HEK293T (cell line): ENCODE measurements at regions not wholly inside any gene's neighbourhood (a gene's known extent, or its start where the extent isn't known, plus 50 kb on each side); places are given as distances from the start of the nearest gene placed in this dataset.

Experiments
- CTCF ChIA-PET: fragments of 350-600 bp; formaldehyde crosslinking; extraction: SDS; loops from one replicate; lab custom pipeline; 2021; ENCODE audit warnings: antibody characterized with exemption, inconsistent platforms; lab: Yijun Ruan, JAX
- POLR2A ChIA-PET: fragments of 350-600 bp; formaldehyde crosslinking; extraction: SDS; loops from one replicate; lab custom pipeline; 2020; ENCODE audit warnings: antibody characterized with exemption, inconsistent platforms; lab: Yijun Ruan, JAX
- DNase-seq: peaks from one replicate; pipeline ENCODE4 v3.0.0; 2012; ENCODE audit warnings: mixed read lengths; ENCODE audit errors: extremely low spot score
- ARNT ChIP-seq: fragments of 450-650 bp; IDR thresholded peaks from 2 replicates; pipeline ENCODE4 v1.6.1; 2017; ENCODE audit warnings: mild to moderate bottlenecking
- BHLHE40 ChIP-seq: fragments of 450-650 bp; IDR thresholded peaks from 2 replicates; pipeline ENCODE4 v1.6.1; 2016; ENCODE audit warnings: mild to moderate bottlenecking, moderate library complexity, borderline replicate concordance
- CTBP1 ChIP-seq: fragments of 450-650 bp; IDR thresholded peaks from 2 replicates; pipeline ENCODE4 v1.6.1; 2016; ENCODE audit warnings: borderline replicate concordance
- ELF4 ChIP-seq: fragments of 450-650 bp; IDR thresholded peaks from 2 replicates; pipeline ENCODE4 v1.6.1; 2017; ENCODE audit warnings: antibody characterized with exemption
- FOXA1 ChIP-seq: fragments of 450-650 bp; IDR thresholded peaks from 2 replicates; pipeline ENCODE4 v1.6.1; 2016; ENCODE audit warnings: mild to moderate bottlenecking
- FOXK2 ChIP-seq: fragments of 450-650 bp; IDR thresholded peaks from 2 replicates; pipeline ENCODE4 v1.6.1; 2016; ENCODE audit warnings: mild to moderate bottlenecking
- FOXM1 ChIP-seq: fragments of 450-650 bp; IDR thresholded peaks from 2 replicates; pipeline ENCODE4 v1.6.1; 2017; ENCODE audit warnings: mild to moderate bottlenecking, borderline replicate concordance
- HDGF ChIP-seq: fragments of 450-650 bp; IDR thresholded peaks from 2 replicates; pipeline ENCODE4 v1.6.1; 2017; ENCODE audit warnings: antibody characterized with exemption, borderline replicate concordance
- L3MBTL2 ChIP-seq: fragments of 450-650 bp; conservative IDR thresholded peaks from 2 replicates; pipeline ENCODE4 v1.6.1; 2016; ENCODE audit warnings: mild to moderate bottlenecking
- LEF1 ChIP-seq: fragments of 450-650 bp; IDR thresholded peaks from 2 replicates; pipeline ENCODE4 v1.6.1; 2017; ENCODE audit warnings: mild to moderate bottlenecking, borderline replicate concordance
- NFRKB ChIP-seq: fragments of 450-650 bp; IDR thresholded peaks from 2 replicates; pipeline ENCODE4 v1.6.1; 2016; ENCODE audit warnings: mild to moderate bottlenecking, moderate library complexity
- SP1 ChIP-seq: fragments of 450-650 bp; IDR thresholded peaks from 2 replicates; pipeline ENCODE4 v1.6.1; 2017
- SUZ12 ChIP-seq: fragments of 450-650 bp; IDR thresholded peaks from 2 replicates; pipeline ENCODE4 v1.6.1; 2016; ENCODE audit warnings: mild to moderate bottlenecking
- TARDBP ChIP-seq: fragments of 450-650 bp; IDR thresholded peaks from 2 replicates; pipeline ENCODE4 v1.6.1; 2016
- ZNF384 ChIP-seq: fragments of 450-650 bp; IDR thresholded peaks from 2 replicates; pipeline ENCODE4 v1.6.1; 2016
- TF ChIP-seq, protein P1 (sequence below): fragments of 450-650 bp; IDR thresholded peaks from 2 replicates; pipeline ENCODE4 v1.6.1; 2016

DNA sequence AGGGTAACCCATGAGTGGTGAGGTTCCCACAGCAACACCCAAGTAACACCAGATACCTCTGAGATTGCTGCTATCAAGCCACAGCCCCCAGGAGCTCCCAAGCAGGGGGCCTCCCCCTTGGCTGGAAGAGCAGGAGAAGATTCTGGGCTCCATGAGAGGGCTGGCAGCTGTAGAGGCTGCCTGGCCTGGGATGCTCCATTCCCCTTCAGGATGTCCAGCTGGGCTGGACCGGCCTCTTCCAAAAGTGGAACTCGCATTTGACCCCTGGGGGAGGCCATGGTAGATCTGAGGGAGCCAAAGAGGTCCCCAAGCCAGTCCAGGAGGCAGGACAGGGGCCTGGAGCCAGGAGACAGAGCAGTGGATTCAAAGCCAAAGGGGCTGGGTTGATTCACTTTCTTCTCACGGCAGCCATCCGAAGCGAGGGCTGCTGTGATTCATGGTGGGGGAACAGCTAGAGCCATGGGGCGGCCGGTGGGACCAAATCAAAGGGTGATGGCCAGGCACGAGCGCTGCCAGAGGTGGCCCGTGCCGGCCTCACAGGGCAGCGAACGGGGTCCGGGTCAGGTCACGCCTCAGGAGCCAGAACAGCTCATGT, 95.3 kb upstream of the ID2 start:
- no peak for DNase-seq
- CTCF ChIA-PET, result no interaction called here
- POLR2A ChIA-PET, result interaction anchor here (2.8 kb wide), 1 partner anchor 95 kb away, joined by 14 read pairs; the partner anchor contains the start of gene ID2
- TF ChIP-seq HDGF, result no peak
- no peak for TF ChIP-seq FOXM1
- TF ChIP-seq ELF4, result no peak

DNA sequence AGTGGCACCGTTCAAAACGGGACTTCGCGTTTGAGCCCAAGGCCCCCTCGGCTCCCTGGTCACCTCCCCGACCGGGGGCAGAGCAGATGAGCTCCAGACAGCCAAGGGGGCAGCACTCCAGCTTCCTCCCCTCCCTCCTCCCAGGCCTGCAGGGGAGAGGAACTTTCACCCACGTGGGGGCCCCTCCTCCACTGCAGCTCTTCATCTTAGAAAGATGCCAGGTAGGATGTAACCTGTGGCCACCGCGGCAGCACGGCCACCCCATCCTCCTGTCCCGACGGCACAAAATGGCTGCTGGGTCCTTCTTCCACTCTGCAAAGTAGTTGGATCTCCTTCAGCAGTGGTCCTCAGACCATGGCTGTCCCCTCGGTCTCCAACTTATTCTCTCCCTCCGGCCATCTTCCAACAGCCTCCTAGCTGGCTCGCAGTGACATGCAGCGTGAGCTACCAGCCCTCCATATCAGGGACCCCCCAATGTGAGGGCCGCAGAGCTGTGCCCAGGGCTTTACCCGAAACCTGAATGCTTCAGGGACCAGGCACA, 94.5 kb upstream of the ID2 start:
- POLR2A ChIA-PET, result interaction anchor here (2.8 kb wide), 1 partner anchor 94 kb away, joined by 14 read pairs; the partner anchor contains the start of gene ID2
- CTCF ChIA-PET, result no interaction called here
- DNase-seq, result no peak
- TF ChIP-seq FOXM1, result no peak
- TF ChIP-seq SP1, result no peak
- TF ChIP-seq FOXK2, result no peak
- TF ChIP-seq ELF4, result no peak
- TF ChIP-seq, protein P1, sequence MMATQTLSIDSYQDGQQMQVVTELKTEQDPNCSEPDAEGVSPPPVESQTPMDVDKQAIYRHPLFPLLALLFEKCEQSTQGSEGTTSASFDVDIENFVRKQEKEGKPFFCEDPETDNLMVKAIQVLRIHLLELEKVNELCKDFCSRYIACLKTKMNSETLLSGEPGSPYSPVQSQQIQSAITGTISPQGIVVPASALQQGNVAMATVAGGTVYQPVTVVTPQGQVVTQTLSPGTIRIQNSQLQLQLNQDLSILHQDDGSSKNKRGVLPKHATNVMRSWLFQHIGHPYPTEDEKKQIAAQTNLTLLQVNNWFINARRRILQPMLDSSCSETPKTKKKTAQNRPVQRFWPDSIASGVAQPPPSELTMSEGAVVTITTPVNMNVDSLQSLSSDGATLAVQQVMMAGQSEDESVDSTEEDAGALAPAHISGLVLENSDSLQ, result no peak
- TF ChIP-seq L3MBTL2, result no peak
- TF ChIP-seq HDGF, result no peak
- no peak for TF ChIP-seq LEF1
- TF ChIP-seq ARNT, result no peak
- TF ChIP-seq CTBP1, result no peak
- no peak for TF ChIP-seq FOXA1
- no peak for TF ChIP-seq BHLHE40
- TF ChIP-seq SUZ12, result no peak
- TF ChIP-seq NFRKB, result no peak

DNA sequence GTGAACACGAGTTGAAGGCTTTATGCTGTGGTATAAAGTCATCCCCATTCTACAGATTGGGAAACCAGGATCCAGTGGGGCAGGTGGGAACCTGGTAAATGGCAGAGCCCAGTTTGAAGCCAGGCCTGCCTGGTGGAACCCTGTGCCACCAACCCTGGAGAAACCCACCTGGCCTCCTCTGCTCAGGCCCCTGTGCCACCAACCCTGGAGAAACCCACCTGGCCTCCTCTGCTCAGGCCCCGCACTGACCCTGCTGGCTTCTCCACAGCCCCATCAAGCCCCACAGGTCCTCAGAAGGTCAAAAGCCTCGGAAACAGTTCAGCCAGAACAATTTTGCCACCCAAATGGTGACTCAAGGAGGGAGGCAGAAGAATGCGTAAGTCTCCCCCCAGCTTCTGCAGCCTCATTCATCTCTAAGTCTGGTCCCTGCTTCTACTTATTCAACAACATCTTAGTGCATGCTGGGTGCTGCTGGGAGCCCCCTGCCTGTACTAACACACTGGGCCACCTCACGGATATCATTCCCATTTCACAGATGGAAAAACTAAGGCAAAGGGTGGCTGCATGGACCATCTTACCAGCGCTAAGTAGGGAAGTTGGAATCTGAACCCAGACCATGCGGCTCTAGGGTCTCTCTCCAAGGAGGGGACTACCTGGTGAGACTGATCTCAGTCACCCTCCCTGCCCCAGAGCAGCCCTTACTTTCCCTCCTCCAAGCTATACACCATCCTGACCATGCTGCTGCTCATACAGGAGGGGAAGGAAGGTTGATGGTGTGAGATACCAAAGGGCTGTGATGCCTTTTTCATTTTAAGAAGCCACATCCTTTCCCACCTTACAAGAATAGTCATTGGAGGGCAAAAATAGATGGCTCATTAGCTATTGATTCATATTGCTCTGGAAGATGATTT, 93.7 kb upstream of the ID2 start:
- POLR2A ChIA-PET, result interaction anchor here (2.8 kb wide), 1 partner anchor 93 kb away, joined by 14 read pairs; the partner anchor contains the start of gene ID2
- no peak for DNase-seq
- CTCF ChIA-PET, result no interaction called here
- TF ChIP-seq FOXA1, result no peak
- no peak for TF ChIP-seq NFRKB

DNA sequence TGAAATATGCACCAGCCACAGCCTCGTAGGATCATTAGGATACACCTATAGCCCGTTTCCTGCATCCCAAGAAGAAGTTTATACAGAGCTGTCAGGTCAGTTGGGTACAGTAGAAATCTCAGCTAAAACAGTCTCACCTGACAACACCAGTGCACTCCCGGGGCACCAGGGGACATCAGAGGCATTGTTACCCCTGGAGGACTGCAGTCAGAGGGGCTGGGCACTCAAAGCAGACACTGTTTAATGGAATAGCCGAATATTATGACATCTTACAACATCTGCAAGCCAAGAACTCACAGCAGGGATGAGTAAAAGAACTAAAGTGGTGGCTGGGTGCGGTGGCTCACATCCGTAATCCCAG, 93.0 kb upstream of the ID2 start:
- POLR2A ChIA-PET, result interaction anchor here (2.8 kb wide), 1 partner anchor 93 kb away, joined by 14 read pairs; the partner anchor contains the start of gene ID2
- no peak for TF ChIP-seq FOXA1
- no peak for DNase-seq

DNA sequence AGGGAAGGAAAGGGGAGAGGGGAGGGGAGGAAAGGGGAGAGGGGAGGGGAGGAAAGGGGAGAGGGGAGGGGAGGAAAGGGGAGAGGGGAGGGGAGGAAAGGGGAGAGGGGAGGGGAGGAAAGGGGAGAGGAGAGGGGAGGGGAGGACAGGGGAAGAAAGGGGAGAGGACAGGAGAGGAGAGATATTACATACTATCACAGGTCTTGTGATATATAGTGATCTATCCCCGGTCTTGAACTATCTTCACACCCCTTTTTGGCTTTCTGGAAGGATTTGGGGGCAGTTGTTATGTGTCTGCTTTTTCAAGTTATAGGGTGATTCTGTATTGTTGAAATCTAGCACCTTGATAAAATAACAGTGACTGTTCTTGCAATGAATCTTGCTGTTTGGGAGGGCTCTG, 92.1 kb upstream of the ID2 start:
- ChIA-PET CTCF (no interaction called here), POLR2A (no interaction called here)
- TF ChIP-seq NFRKB (no peak), TARDBP (no peak), SP1 (no peak), HDGF (no peak), FOXM1 (no peak), FOXA1 (no peak), ELF4 (no peak)
- no peak for DNase-seq

More for the DNA sequence above, 93.0 kb upstream of the ID2 start:
- CTCF ChIA-PET, result no interaction called here

DNA sequence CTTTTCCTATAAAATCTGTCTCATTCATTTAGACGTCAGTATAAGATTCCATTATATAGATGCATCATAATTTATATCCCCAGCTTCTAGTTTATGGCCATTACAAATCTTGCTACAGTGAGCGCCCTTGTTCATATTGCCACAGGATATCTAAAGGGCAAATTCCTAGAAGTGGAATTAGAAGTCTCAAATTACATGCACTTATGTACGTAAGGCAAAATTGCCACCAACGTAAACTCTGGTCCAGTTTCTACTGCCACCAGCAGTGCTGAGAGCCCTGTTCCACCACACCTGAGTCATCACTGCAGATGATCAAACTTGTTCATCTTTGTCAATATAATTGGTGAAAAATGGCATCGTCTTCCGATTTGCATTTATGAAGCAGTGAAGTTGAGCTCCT, 90.9 kb upstream of the ID2 start:
- ChIA-PET CTCF (interaction anchor here (0.6 kb wide), 2 partner anchors 23 to 457 kb away, joined by 3 to 6 read pairs; no protein-coding TSS in a partner anchor), POLR2A (interaction anchor here (0.9 kb wide), 1 partner anchor 88 kb away, joined by 4 read pairs; no protein-coding TSS in a partner anchor)
- peak; percentile 37; the same call in 1 of the 2 replicates for TF ChIP-seq CTBP1
- TF ChIP-seq HDGF, result no peak
- TF ChIP-seq, protein P1, result peak; percentile 66
- TF ChIP-seq BHLHE40, result no peak
- DNase-seq, result peak; percentile 21

DNA sequence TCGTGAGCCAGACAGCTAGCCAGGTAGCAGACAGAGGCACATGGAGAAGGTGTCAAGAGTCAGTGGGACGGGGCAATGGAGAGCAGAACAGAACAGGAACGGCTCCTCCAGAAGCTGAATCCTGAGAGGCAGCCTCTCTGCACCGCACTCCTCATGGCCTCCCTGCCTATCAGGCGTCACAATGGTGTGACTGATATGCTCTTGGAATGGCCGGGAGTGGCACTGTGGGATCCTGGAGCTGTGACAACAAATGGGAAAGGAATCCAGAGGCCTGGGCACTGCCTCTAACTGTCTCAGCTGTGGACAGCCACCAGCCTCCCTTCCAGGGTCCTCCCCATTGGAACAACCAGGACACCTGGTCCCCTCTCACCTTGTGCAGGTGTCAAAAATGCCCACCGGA, 89.1 kb upstream of the ID2 start:
- DNase-seq, result no peak
- CTCF ChIA-PET, result no interaction called here
- TF ChIP-seq, protein P1, result no peak
- TF ChIP-seq SUZ12, result no peak
- no peak for TF ChIP-seq ZNF384
- TF ChIP-seq FOXK2, result no peak
- TF ChIP-seq LEF1, result no peak
- no peak for TF ChIP-seq CTBP1
- TF ChIP-seq FOXA1, result no peak
- no peak for TF ChIP-seq FOXM1
- POLR2A ChIA-PET, result interaction anchor here (1.6 kb wide), 1 partner anchor 89 kb away, joined by 5 read pairs; the partner anchor contains the start of gene ID2
